Activated T-cell treated with anti-CD3 and anti-CD28 coated beads, Interleukin-2, amount 50 U/mL, for 48 hours (primary cell): ENCODE measurements at regions not wholly inside any gene's neighbourhood (a gene's known extent, or its start where the extent isn't known, plus 50 kb on each side); places are given as distances from the start of the nearest gene placed in this dataset.

Source experiments
- DNase-seq, 2 experiments: peaks; one replicate each; pipeline ENCODE4 v3.0.0-alpha.2; 2020

DNA sequence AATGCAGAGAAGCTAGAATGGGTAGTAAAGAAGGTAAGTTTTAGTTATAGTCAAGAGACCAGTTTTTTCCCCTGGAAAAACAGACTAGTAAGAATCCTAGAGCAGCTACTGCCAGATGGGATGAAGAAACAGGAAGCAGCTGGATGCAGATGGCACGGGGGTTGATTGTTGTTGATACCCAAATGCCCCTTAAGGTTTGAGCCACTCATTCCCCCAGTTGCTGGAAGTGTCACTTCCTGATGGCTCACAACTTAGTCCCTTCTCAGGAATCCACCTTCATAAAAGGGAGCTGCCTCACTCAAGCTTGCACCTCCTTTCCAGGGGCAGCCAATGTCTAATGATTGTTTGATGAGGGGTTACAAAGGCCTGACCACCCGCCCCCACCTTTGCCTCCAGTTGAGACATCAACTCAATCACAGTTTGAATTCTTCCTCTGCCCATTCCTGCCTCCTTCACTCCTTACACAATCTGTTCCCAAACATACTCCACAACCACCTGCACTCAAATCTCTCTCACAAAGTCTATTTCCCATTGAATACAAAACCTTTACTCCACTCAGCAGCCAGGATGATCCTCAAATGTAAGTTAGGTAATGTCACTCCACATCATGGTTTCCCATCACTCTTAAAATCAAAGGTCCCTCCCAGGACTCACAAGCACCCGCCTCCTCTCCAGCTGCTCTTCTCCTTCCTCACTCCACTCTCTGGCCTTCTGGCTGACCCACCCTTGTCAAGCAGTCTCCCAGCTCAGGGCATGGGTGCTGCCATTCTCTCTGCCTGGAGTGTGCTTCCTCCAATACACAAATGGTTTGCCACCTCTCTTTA, 450.1 kb upstream of the THBS1 start:
- no peak for DNase-seq

DNA sequence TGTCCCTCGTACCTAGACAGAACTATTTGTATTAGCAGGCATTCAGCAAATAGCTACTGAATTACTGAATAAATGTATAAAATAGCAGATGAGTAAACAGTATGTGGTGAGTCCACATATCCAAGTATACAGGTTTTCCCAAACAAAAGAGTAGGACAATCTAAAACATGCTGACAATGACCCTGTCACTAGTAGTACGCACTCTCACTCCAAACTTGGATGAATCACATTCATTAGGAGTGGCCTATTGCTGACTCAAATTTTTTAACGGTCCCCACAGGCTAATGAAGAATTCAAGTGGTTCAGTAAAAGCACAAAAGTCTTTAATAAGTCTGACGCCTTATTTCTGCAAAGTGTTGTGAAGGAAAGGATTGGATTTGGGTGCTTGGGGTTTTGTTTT, 449.3 kb upstream of the THBS1 start:
- DNase-seq = no peak

DNA sequence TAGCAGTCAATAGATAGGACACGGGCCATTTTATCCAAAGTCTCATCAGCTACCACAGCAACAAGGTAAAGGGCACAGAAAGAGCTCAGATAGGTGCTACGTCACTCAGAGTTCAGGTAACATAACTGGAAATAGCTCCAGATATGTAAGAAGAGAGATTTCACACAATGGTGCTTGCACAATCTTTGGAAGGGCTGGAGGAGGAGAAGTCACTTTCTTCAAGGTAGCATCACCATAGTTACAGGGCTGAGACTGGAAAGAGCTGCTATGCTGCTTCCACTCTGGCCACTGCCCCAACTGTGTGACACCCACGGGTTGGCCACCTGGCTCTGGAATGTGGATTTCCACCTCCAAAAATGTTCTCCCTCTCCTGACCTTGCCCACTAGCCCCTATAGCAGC, 448.8 kb upstream of the THBS1 start:
- DNase-seq = no peak

DNA sequence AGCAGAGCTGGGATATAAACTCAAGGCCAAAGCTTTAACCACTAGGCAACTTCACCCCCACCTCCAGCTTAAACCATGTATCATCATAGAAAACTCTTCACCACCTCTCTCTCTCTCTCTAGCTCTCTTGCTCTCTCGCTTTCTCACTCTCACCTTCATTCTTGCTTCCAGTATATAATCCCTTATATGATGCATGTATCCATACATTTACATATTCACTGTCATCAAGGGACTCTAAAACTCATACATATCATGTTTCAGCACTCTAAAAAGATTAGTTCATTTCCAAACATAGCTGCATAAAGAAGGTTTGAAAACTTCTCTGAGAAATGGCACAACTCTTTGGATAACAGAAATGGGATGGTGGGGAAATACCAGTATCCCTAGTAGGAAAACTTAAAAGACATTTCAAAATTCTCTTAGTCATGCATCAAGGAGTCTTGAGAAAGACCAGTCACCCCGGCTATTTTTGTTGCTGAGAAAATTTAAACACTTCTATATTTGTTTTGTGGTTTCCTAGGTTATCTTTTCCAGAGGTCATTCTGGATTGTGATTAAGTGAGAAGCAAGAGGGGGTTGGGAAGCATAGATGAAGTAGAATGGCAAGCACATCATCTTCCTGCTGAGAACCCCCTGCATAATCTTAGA, 447.8 kb upstream of the THBS1 start:
- DNase-seq = no peak

DNA sequence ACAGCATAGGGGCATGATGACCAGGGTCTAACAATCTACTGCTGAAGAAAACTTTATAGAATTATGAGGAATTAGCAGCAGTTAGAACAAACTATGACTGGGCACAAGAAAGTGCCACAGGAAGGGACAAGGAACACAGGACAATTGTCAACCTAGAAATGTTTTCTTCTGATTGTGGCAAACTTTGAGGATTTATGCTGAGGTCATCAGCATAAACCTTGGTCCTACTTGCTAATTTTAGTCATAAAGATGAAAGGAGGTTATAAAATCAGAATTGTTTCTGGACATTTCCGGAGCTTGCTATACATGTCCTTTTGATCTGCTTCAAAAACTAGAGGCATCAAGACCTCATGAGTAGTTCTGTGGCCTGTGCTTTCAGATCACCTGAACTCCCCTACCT, 446.6 kb upstream of the THBS1 start:
- no peak for DNase-seq

DNA sequence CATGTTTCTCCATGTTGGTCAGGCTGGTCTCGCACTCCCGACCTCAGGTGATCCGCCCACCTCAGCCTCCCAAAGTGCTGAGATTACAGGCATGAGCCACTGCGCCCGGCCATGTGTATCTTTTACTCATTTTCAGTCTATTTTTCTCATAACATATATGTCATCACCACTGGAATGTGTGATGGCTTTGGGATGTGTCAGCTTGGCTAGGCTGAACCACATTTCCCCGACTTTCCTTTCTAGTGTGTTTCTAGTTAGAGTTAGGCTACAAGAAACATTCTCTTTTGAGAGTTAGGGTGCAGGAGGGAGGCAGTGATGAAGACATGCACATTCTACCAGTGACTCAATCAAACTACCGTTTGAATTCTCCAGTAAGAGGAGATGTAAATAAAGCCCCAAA, 444.9 kb upstream of the THBS1 start:
- no peak for DNase-seq

DNA sequence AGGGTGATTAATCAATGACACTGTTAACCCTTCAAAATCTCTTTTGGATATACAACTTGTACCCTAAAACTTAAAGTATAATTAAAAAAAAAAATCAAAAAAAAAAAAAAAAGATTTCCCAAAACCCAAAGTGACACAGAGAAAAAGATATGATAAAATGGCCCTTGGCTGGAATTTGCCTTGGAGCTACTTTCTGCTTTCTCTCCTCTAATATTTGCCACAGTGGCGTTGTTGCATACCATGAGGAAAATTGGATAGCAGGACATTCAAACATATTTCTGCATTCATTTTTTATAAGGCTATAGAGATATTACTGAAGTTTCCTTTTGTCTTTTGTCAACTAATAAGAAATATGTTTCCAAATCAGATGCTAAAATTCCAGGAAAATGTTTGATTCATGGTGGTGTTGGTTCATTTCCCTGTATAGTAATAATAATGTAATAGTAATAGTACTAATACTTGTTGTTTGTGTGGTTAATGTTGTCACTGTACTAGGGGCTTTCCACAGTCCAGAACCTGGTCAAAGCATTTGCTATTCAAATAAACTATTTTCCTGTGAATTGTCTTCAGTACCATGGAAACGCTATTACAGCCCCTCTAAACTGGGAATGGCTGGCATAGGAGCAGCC, 441.3 kb upstream of the THBS1 start:
- DNase-seq = no peak

DNA sequence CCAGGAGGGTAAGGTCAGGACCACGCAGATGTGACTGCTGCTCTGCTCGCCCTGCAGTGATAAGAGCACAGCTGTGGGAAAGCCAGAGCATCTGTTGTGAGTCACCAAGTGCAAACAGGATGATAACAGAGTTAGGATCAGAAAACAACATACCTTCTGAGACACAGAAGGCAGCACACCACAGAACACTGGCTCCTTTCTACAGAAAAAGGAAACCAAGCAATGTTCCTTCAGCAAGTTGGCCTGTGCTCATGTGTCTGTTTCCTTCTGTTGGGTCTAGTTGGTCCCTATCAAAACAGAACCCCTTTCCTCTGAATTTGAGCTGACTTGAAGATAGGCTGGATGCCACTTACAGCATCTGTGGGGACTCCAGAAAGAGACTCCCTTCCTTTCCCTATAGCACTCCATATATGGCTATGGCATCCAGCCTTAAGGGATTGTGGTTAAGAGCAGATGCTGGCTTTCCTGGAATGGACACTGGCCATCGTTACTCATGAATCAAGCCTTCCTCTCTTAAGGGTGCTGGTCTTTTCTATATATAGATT, 440.7 kb upstream of the THBS1 start:
- DNase-seq = no peak

DNA sequence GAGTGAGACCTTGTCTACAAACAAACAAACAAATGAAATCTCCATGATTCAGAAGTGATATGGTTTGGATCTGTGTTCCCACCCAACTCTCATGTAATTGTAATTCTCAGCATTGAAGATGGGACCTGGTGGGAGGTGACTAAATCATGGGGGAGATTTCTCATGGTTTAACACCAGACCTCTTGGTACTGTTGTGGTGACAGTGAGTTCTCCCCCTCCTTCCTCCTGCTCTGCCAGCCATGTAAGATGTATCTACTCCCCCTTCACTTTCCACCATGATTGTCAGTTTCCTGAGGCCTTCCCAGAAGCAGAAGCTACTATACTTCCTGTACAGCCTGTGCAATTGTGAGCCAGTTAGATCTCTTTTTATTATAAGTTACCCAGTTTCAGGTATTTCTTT, 438.4 kb upstream of the THBS1 start:
- no peak for DNase-seq

DNA sequence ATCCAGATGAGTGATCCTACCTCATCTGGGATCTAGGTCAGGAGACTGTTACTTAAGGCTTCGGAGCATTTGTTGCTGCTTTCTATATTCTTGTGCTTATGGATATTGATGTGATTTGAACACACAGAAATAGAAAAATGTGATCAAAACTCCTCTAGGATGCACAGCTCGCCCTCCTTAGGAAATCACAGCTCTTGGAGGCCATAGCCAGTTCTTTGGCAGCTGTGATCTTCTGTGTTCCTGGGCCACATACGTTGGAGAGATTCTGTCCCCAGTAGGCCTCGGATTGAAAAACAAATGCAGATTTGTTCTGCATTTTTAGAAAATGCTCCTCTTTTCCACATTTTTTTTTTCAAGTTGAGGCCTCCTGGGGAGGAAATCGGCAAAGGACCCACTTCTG, 437.4 kb upstream of the THBS1 start:
- DNase-seq = no peak

DNA sequence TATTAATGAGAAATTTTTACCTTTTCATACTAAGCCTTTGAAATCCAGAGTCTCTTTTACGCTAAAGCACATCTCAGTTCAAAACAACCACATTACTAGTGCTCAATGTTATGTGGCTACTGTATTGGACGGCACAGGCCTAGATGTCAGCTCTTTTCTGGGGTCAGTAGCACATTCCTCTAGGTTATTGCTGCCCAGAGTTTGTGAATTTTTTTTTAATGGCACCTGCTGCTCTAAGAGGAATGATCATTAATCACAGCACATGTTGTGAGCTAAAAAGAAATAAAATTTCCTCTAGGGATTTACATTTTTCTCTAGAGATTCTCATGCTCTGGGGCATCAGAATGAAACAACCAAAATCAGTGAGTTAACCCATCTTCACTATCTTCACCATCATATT, 436.8 kb upstream of the THBS1 start:
- no peak for DNase-seq

DNA sequence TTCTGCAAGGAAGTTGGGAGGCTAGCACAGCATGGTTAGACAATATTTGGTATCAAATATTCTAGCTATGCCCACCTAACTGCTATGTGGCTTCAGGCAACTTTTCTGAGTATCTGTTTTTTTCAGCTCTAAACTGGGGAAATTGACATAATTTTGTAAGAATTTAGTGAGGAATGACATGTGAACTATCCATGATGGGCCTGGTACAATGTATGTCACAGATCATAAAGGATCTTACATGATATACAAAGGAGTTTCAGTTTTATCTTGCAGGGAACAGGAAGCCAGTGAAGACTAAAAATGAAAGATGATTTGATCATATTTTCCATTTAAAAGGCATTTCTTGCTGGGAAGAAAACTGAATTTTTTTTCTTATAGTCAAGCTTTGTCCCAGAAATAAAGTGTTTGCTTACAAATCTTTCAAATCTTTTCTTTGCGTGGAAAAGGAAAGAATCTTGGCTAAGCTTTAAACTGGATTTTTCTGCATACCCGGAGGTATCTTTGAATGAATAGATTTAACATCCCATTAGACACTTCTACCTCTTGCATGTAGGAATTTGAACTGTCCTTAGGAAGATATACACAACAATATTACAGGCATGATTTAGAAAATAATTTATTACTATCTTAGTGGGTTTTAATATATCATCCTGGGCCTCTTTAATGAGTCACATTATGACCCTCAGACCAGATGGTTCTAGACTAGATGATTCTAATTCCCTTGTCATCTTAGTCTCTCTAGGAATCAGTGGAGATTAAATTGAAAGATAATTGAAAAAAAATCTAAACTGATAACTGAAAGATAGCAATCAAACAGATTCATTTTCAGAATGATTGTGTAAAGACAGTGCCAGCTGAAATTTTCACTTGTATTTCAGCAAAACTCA, 436.0 kb upstream of the THBS1 start:
- no peak for DNase-seq

DNA sequence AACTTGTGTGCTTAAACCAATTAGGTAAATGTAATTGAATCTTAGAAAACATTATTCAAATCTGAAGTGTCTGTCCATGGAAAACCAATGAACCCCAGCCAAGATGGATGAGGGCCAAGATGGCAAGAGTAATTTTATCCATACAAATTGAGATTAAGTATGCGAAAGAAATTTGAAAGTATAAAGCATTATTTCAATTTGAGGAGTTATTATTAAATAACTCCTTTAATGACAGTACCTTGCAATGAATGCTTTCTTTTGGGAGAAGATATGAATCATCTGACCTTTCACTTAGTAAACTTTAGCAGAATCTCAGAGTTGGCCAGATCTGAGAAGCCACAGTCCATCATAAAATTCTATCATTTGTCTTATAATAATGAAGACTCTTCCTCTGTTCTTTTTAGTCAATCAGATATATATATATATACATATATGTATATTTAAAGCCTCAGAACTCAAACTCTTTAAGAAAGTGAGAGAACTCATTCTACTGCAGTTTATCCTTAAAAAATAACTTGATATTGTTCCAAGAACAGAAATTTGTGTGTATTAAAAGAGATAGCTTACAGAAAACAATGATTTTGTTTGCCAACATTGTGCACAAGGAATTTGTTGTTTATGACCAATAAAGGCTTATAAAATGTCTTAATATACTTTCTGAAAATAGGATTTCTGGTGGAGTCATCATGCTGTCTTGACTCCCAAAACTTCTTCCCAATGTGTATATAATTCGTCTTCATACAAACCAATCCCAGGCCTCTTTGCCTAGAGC, 434.8 kb upstream of the THBS1 start:
- no peak for DNase-seq

DNA sequence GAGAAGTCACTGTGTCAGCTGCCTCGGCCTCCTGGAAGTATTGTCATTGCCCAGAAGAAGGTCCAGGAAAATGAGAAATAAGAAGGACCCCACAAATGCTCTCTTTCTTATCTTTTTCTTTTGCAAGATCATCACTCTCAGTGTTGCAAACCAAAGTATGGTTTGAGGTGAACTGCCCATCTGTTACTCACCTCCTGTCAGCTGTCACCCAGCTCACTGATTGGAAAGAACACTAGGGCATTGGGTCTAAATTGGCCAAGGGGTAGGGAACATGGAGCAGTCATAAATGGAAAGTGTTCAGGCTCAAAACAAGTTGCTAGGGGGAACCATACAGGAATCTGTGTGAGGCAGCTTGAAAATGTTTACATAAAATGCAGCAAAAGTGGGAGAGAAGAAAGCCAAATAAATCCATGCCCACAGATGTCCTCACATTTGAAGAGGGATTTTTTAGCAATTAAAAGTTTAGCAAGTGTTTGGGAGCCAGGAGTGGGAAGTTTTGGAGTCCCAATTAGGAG, 431.2 kb upstream of the THBS1 start:
- no peak for DNase-seq

DNA sequence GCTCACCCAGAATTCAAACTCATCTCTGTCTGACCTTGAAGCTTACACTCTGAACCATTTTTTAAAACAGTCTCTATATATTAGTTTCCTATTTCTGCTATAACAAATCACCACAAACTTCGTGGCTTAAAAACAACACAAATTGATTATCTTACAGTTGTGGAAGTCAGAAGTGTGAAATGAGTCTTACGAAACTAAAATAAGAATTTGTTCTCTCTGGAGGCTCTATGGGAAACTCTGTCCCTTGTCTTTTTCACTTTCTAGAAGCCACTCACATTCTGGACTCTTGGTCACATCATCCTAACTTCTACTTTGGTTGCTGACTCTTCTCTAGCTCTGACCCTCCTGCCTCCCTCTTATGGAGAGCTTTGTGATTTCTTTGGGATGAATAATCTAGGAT, 429.3 kb upstream of the THBS1 start:
- no peak for DNase-seq

DNA sequence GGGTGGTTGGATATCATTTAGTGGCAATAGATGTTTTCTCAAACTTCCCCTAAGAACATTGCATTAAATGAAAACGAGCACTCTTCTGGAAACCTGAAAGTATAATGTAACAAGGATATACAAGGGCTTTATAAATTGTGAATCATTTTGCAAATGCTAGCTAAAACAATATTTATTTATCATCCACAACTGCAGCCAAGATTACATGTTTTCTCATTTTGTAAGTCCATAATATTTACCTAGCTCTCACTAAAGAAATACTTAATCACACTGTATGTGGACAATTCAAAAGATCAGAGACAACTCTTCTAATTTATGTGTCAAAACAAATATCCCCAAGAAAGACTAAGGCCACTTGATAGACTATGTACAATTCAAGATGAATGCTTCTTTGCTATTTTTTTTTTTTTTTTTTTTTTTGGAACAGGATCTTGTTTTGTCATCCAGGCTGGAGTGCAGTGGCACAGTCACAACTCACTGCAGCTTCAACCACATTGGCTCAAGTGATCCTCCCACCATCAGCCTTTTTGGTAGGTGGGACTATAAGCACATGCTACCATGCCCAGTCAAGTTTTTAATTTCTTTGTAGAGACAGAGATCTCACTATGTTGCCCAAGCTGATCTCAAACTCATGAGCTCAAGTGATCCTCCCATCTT, 427.7 kb upstream of the THBS1 start:
- DNase-seq = no peak

DNA sequence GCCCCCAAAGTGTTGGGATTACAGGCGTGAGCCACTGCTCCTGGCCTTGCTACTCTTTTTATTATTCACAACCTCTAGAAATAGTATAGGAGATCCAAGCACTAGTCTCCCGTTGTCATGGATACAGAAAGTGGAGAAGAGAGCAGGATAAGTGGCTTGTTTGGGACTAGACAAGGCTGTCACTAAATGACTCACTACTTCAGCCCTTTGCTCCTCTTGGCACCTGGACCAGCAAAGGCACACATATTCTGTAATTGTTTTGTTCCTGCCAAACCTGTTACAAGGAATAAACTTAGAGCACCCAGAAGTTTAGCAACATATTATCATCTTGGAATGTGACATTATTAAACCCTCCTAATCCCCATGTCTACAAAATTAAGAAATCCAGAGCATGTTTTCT, 427.2 kb upstream of the THBS1 start:
- no peak for DNase-seq

DNA sequence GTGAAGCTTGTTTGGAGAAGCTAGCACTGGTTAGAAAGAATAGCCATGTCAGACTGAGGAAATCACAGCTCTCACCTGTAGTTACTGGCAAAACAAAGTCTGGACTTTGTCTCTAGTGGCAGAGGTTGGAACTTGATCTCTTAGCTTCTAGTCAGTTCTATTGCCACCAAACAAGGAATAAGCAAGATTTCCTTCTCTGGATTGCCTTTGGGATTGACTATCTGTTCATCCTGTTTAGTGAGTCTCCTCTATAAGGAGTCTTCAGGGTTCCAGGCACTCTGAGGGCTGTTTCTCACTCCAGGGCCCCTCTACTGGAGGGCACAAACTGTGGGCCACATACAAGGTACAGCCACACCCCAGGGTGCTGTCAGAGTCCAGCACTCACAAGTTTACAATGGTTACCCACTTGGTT, 426.6 kb upstream of the THBS1 start:
- no peak for DNase-seq

DNA sequence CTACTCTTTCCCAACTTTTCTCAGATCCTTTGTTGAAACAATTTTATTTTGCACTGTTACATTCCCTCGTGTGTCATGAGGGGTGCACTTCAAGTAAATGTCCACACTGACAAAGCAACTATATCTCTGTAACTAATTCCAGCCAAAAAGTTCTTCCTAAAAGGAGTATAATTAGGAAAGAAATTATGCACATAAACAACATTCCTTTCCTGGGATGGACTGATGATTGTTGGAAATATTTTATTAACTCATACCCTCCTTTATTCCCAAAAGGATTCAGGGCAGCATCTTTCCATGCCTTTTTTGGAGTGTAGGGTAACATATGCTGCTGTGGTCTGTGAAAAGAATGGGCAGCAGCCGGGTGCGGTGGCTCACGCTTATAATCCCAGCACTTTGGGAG, 426.1 kb upstream of the THBS1 start:
- no peak for DNase-seq

DNA sequence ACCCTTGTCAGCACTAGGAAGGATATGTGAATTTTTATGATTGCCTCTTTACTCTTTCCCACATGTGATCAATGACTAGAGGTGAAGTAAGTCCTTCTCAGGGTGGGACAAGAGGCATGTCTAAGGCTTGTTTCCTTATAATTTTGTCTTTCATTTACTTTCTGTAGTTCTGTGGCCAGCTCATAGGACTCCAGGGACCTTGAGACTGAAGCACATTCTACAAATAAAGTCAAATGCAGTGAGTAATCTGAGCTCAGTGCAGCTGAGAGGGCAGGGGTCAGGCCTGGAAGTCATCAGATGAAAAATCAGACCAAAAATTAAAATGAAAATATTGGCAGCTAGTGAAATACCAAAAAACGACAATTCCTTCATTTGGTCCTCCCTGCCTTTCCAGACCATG, 424.7 kb upstream of the THBS1 start:
- DNase-seq = no peak

DNA sequence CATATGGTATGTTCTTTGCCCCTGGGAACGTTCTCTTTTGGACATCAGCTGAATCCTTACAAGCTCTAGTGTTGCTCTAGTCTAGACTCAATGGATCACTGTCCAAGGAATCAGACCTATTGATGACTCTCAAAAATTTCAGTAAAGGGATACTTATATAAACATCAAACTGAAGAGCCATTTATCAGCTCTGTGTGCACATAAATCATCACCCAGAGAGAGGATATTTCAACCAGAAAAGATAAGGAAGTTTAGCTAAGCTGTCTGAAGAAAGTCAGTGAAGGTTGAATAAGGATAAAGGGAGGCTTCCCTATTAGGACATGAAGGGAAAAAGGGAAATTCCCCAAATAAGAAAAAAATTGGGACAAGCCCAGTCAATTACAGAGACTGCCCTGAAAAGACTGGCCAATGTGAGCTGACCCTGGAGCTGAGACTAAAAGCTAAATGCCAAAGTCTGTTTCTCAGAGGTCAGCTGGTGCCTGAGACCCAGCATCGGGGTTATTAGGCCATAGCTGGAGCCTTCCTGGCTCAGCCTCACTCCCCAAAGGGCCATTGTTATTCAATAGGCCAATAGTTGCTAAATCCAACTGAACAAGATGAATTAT, 424.1 kb upstream of the THBS1 start:
- DNase-seq = no peak
